Endothelial cell of umbilical vein (primary cell): ENCODE measurements at regions not wholly inside any gene's neighbourhood (a gene's known extent, or its start where the extent isn't known, plus 50 kb on each side); places are given as distances from the start of the nearest gene placed in this dataset.

Source experiments
- BruUV-seq: library from RNA; stranded (reverse); fragments of 400-500 nt; replicated peaks from 2 replicates; lab custom pipeline; 2021; lab: Mats Ljungman, UMichigan
- CTCF ChIA-PET: fragments of 300-600, 350-600 bp; sonication (Branson Sonifier 250); formaldehyde crosslinking; loops from one replicate; lab custom pipeline; 2021; ENCODE audit warnings: antibody characterized with exemption, inconsistent platforms; lab: Charles Lee
- POLR2A ChIA-PET: fragments of 300-600, 350-600 bp; sonication (Branson Sonifier 250); formaldehyde crosslinking; loops from one replicate; lab custom pipeline; 2021; ENCODE audit warnings: antibody characterized with exemption, inconsistent platforms; lab: Charles Lee
- DNase-seq: peaks from one replicate; pipeline ENCODE4 v3.0.0-alpha.2; 2011; ENCODE audit warnings: low read depth, low spot score
- FAIRE-seq: peaks from 2 replicates; lab custom pipeline; 2011; peaks lifted over from hg19 to GRCh38; lab: Jason Lieb, UNC
- H2AFZ ChIP-seq: 2 replicates; pipeline ENCODE4 v1.6.0; 2012; ENCODE audit warnings: low read depth, low read length, control low read depth, inconsistent platforms
- H3K27ac ChIP-seq: 2 replicates; pipeline ENCODE4 v1.5.1; 2011; ENCODE audit warnings: low read depth, mild to moderate bottlenecking, control low read depth, low read length, moderate library complexity; ENCODE audit not compliant: insufficient read depth
- H3K27me3 ChIP-seq, 2 experiments: 2 replicates each; pipeline versions ENCODE4 v1.6.0 to v1.6.1; 2011; ENCODE audit warnings: low read length in 2 of 2, mixed read lengths in 1 of 2; ENCODE audit not compliant: control insufficient read depth in 2 of 2, insufficient read depth in 2 of 2
- H3K36me3 ChIP-seq, 2 experiments: 2 replicates in 1 of 2; 3 replicates in 1 of 2; pipeline ENCODE4 v1.5.1; 2011; ENCODE audit warnings: low read length in 2 of 2, mild to moderate bottlenecking in 1 of 2, moderate library complexity in 1 of 2; ENCODE audit not compliant: control insufficient read depth in 2 of 2, insufficient read depth in 2 of 2; ENCODE audit errors: extremely low read depth in 1 of 2
- H3K4me1 ChIP-seq: 3 replicates; pipeline ENCODE4 v1.5.1; 2011; ENCODE audit warnings: mild to moderate bottlenecking, low read length; ENCODE audit not compliant: control insufficient read depth, insufficient read depth; ENCODE audit errors: extremely low read depth
- H3K4me2 ChIP-seq: 2 replicates; pipeline ENCODE4 v1.6.1; 2011; ENCODE audit warnings: low read length, control low read depth, mixed read lengths; ENCODE audit not compliant: insufficient read depth
- H3K4me3 ChIP-seq, 3 experiments: fragments of 200-600 bp in 1 of 3; sonication (generic), shearing (Covaris generic) in 1 of 3; replicated peaks in 1 of 3; 2 replicates each; pipeline ENCODE4 v1.5.1; 2011 to 2016; ENCODE audit warnings: control low read depth in 3 of 3, low read length in 3 of 3, mild to moderate bottlenecking in 2 of 3, inconsistent platforms in 1 of 3, low read depth in 1 of 3, moderate library complexity in 1 of 3; ENCODE audit not compliant: insufficient read depth in 1 of 3
- H3K79me2 ChIP-seq: 2 replicates; pipeline ENCODE4 v1.6.0; 2012; ENCODE audit warnings: low read length, inconsistent platforms; ENCODE audit not compliant: control insufficient read depth, insufficient read depth
- H3K9ac ChIP-seq: replicated peaks from 2 replicates; pipeline ENCODE3; 2011; ENCODE audit warnings: low read length, control low read depth; ENCODE audit not compliant: insufficient read depth; ENCODE audit errors: extremely low read depth
- H3K9me1 ChIP-seq: replicated peaks from 3 replicates; pipeline ENCODE4 v1.6.0; 2011; ENCODE audit warnings: mild to moderate bottlenecking, low read length; ENCODE audit not compliant: control insufficient read depth, insufficient read depth; ENCODE audit errors: extremely low read depth
- H3K9me3 ChIP-seq: replicated peaks from 2 replicates; pipeline ENCODE4 v1.5.1; 2012; ENCODE audit warnings: low read length, inconsistent platforms; ENCODE audit not compliant: control insufficient read depth, insufficient read depth
- H4K20me1 ChIP-seq: replicated peaks from 2 replicates; pipeline ENCODE3; 2011; ENCODE audit warnings: mild to moderate bottlenecking, low read length; ENCODE audit not compliant: control insufficient read depth, insufficient read depth; ENCODE audit errors: extremely low read depth
- EZH2 ChIP-seq: IDR thresholded peaks from 2 replicates; pipeline ENCODE4 v1.6.1; 2012; ENCODE audit warnings: borderline replicate concordance, low read depth, mild to moderate bottlenecking, moderate library complexity, low read length, inconsistent platforms; ENCODE audit not compliant: severe bottlenecking
- FOS ChIP-seq: IDR thresholded peaks from 2 replicates; pipeline ENCODE4 v1.6.1; 2011; ENCODE audit warnings: mild to moderate bottlenecking, low read length, moderate library complexity, borderline replicate concordance; ENCODE audit not compliant: insufficient read depth
- GATA2 ChIP-seq: IDR thresholded peaks from 2 replicates; pipeline ENCODE4 v1.7.0; 2011; ENCODE audit warnings: low read depth, mild to moderate bottlenecking, moderate library complexity, mixed read lengths, low read length; ENCODE audit not compliant: insufficient read length, insufficient read depth
- JUN ChIP-seq: IDR thresholded peaks from 2 replicates; pipeline ENCODE4 v1.6.1; 2011; ENCODE audit warnings: borderline replicate concordance, low read depth; ENCODE audit not compliant: insufficient read length, insufficient read depth
- MYC ChIP-seq: IDR thresholded peaks from one replicate; pipeline ENCODE4 v1.6.1; 2011; ENCODE audit warnings: mild to moderate bottlenecking, low read depth, low read length
- POLR2A ChIP-seq: IDR thresholded peaks from 2 replicates; pipeline ENCODE4 v1.6.1; 2012; ENCODE audit warnings: low read depth, mild to moderate bottlenecking, control low read depth, low read length
- POLR2AphosphoS5 ChIP-seq: IDR thresholded peaks from 2 replicates; pipeline ENCODE4 v1.6.1; 2012; ENCODE audit warnings: low read depth, mild to moderate bottlenecking, control low read depth, low read length, moderate library complexity; ENCODE audit not compliant: insufficient read depth
- dilution Hi-C: fragments of 300-500 bp; cut with MboI; formaldehyde crosslinking; loops from one replicate; pipeline ENCODE4 v1.15.0; 2019; ENCODE audit warnings: low sequenced_read_pairs; ENCODE audit not compliant: extremely low pct_ligation_motif_present
- intact Hi-C: fragments of 100-400 bp; cut with micrococcal nuclease; formaldehyde crosslinking; loops from one replicate; pipeline ENCODE4 v1.10.0; 2022
- TF ChIP-seq, protein P1 (sequence below), 2 donors: IDR thresholded peaks; 1 replicate in 1 of 2; 2 replicates in 1 of 2; pipeline ENCODE4 v1.5.1; 2011; ENCODE audit warnings: low read length in 2 of 2, mild to moderate bottlenecking in 2 of 2, moderate library complexity in 2 of 2, control low read depth in 1 of 2, inconsistent platforms in 1 of 2, low read depth in 1 of 2; ENCODE audit not compliant: insufficient read depth in 1 of 2; ENCODE audit errors: extremely low read depth in 1 of 2
- TF ChIP-seq, protein P2 (sequence below): IDR thresholded peaks from 2 replicates; pipeline ENCODE4 v1.6.1; 2011; ENCODE audit not compliant: insufficient read depth, insufficient read length

DNA sequence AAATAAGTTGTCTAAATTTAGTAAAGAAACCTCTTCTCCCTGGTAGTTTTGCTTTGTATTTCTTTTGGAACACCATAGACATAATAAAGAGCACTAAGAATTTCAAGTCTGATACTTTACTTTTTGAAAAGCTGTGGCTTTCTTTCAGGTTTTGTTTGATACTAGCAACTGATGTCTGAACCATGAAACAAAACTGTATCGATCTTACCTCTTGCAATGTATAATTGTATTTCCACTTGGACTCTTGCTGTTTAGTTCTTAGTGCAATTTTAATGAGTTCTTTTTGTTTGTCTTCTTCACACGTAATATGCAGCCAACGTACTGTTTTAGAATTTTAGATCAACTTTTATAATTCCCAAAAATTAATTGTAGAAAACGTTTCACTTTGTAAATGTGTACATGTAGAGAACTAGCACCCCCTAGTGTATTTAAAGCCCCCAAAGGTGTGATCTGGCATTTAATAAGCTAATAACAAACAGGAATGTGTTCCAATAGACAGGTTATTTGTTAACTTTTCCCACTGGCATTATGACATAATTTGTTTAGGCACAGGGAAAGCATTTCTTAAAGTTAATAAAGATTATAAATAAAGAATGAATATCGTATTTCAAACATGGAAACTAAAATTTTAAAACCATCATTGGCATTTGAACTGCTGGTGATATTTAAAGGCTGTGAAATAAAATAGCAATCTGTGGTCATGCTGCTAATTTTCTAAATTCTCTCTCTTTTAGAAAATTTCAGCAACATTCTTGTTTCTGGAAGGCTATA lies 289.1 kb upstream of the DNAJC19 start:
- H3K9ac ChIP-seq: no peak overlapping the region
- DNase-seq (peak; percentile 6), FAIRE-seq (no peak)
- intact Hi-C loops: loop anchor here (1.0 to 5.0 kb wide), 3 partner anchors 68 to 476 kb away; no protein-coding TSS in a partner anchor
- no peak overlapping the region for H3K4me2 ChIP-seq
- POLR2A ChIA-PET: no interaction called here
- BruUV-seq: no TSS peak
- no peaks in the 10 kb centered on the region for H3K79me2 ChIP-seq
- no peak overlapping the region for H2AFZ ChIP-seq
- no peaks in the 10 kb centered on the region for H3K9me3 ChIP-seq
- dilution Hi-C loops: no loop called here
- CTCF ChIA-PET: interaction anchor here (0.8 to 2.4 kb wide), 23 partner anchors 10 to 1405 kb away, joined by 3 to 34 read pairs (median 4); no protein-coding TSS in a partner anchor
- H3K9me1 ChIP-seq: no peaks in the 10 kb centered on the region
- H4K20me1 ChIP-seq: no peaks in the 10 kb centered on the region
- TF ChIP-seq, protein P1, sequence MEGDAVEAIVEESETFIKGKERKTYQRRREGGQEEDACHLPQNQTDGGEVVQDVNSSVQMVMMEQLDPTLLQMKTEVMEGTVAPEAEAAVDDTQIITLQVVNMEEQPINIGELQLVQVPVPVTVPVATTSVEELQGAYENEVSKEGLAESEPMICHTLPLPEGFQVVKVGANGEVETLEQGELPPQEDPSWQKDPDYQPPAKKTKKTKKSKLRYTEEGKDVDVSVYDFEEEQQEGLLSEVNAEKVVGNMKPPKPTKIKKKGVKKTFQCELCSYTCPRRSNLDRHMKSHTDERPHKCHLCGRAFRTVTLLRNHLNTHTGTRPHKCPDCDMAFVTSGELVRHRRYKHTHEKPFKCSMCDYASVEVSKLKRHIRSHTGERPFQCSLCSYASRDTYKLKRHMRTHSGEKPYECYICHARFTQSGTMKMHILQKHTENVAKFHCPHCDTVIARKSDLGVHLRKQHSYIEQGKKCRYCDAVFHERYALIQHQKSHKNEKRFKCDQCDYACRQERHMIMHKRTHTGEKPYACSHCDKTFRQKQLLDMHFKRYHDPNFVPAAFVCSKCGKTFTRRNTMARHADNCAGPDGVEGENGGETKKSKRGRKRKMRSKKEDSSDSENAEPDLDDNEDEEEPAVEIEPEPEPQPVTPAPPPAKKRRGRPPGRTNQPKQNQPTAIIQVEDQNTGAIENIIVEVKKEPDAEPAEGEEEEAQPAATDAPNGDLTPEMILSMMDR (IDR thresholded peaks at IDR 0.05; ENCODE audit: extremely low read depth in 1 of 2, insufficient read depth in 1 of 2, low read depth in 1 of 2, low read length in 2 of 2): peak in 1 of 2 donors; percentile 7
- TF ChIP-seq MYC: no peak
- no peaks in the 10 kb centered on the region for H3K4me1 ChIP-seq
- peaks cover 0 to 4% of the 10 kb centered on the region in 2 experiments for H3K27me3 ChIP-seq
- no peak overlapping the region for H3K4me3 ChIP-seq
- H3K27ac ChIP-seq: no peak overlapping the region
- H3K36me3 ChIP-seq: no peaks in the 10 kb centered on the region

GRCh38 chr3:181276358-181276896 lies 286.9 kb upstream of the DNAJC19 start:
- no TSS peak for BruUV-seq
- Histone ChIP-seq H3K27me3 (peaks cover 0 to 4% of the 10 kb centered on the region in 2 experiments), H3K9me1 (no peaks in the 10 kb centered on the region), H3K4me1 (no peaks in the 10 kb centered on the region), H4K20me1 (no peaks in the 10 kb centered on the region), H3K79me2 (no peaks in the 10 kb centered on the region), H3K4me2 (no peak overlapping the region), H2AFZ (no peak overlapping the region), H3K27ac (no peak overlapping the region), H3K9me3 (no peaks in the 10 kb centered on the region), H3K9ac (no peak overlapping the region), H3K4me3 (no peak overlapping the region), H3K36me3 (no peaks in the 10 kb centered on the region)
- dilution Hi-C loops: no loop called here
- no peak for DNase-seq
- POLR2A ChIA-PET: no interaction called here
- FAIRE-seq: no peak
- intact Hi-C loops: loop anchor here (5.0 kb wide), 1 partner anchor 474 kb away; no protein-coding TSS in a partner anchor
- CTCF ChIA-PET: no interaction called here
- TF ChIP-seq, protein P1 (IDR thresholded peaks at IDR 0.05; ENCODE audit: extremely low read depth in 1 of 2, insufficient read depth in 1 of 2, low read depth in 1 of 2, low read length in 2 of 2): no peak
- TF ChIP-seq MYC (no peak), GATA2 (no peak), FOS (no peak), JUN (no peak), POLR2A (no peak), POLR2AphosphoS5 (no peak), EZH2 (no peak)
- TF ChIP-seq, protein P2, sequence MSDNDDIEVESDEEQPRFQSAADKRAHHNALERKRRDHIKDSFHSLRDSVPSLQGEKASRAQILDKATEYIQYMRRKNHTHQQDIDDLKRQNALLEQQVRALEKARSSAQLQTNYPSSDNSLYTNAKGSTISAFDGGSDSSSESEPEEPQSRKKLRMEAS: no peak
